Lung (tissue), 11 donors: ENCODE measurements at regions not wholly inside any gene's neighbourhood (a gene's known extent, or its start where the extent isn't known, plus 50 kb on each side); places are given as distances from the start of the nearest gene placed in this dataset.

Source experiments
- ATAC-seq: fragments of 200-7000 bp; cut with Tn5 transposase; one replicate; pipeline ENCODE4 v1.9.1; 2020; ENCODE audit warnings: moderate number of reproducible peaks; ENCODE audit not compliant: insufficient read depth, low FRiP score
- DNase-seq, 3 donors: peaks; one replicate each; pipeline ENCODE4 v3.0.0-alpha.2; 2013 to 2017
- H3K27ac ChIP-seq, 2 donors: one replicate each; pipeline ENCODE4 v1.5.1; 2013; ENCODE audit warnings: mild to moderate bottlenecking in 2 of 2, moderate library complexity in 2 of 2, control low read depth in 1 of 2, inconsistent platforms in 1 of 2, low read depth in 1 of 2, low read length in 1 of 2
- H3K27me3 ChIP-seq, 3 donors: one replicate each; pipeline ENCODE4 v1.5.1; 2013; ENCODE audit warnings: low read length in 2 of 3; ENCODE audit not compliant: control insufficient read depth in 3 of 3, insufficient read depth in 3 of 3
- H3K36me3 ChIP-seq, 4 donors: one replicate each; pipeline ENCODE4 v1.5.1; 2013; ENCODE audit warnings: low read length in 4 of 4, mild to moderate bottlenecking in 1 of 4, moderate library complexity in 1 of 4; ENCODE audit not compliant: control insufficient read depth in 4 of 4, insufficient read depth in 4 of 4
- H3K4me1 ChIP-seq, 5 donors: one replicate each; pipeline ENCODE4 v1.5.1; 2013; ENCODE audit warnings: low read length in 5 of 5, mild to moderate bottlenecking in 2 of 5, moderate library complexity in 1 of 5; ENCODE audit not compliant: control insufficient read depth in 5 of 5, insufficient read depth in 5 of 5
- H3K4me3 ChIP-seq: one replicate; pipeline ENCODE4 v1.5.1; 2013; ENCODE audit warnings: mild to moderate bottlenecking, control low read depth, moderate library complexity
- H3K9ac ChIP-seq, 2 donors: one replicate each; pipeline ENCODE4 v1.5.1; 2013; ENCODE audit warnings: low read length in 2 of 2, control low read depth in 1 of 2; ENCODE audit not compliant: insufficient read depth in 1 of 2
- H3K9me3 ChIP-seq, 4 donors: one replicate each; pipeline ENCODE4 v1.5.1; 2013; ENCODE audit warnings: low read length in 3 of 4, mild to moderate bottlenecking in 1 of 4, moderate library complexity in 1 of 4; ENCODE audit not compliant: control insufficient read depth in 4 of 4, insufficient read depth in 3 of 4
- WGBS, 2 donors: extraction: QIAGEN DNeasy Blood & Tissue Kit; methylation state at CpG; one replicate each; pipeline ENCODE4 v1.1.7; 2013; 5-methylcytosine and 5-hydroxymethylcytosine counted together
- TF ChIP-seq, protein P1 (sequence below): IDR thresholded peaks from 2 replicates; pipeline ENCODE4 v1.5.1; 2012; ENCODE audit warnings: mild to moderate bottlenecking; ENCODE audit errors: control extremely low read depth, extremely low read depth
- donor health status: control.
- donor health status: control.
- donor health status: Bipolar disorder and iron deficiency.
- donor health status: healthy.
- donor health status: DM: yes; HTN: yes; CAD: no.

DNA sequence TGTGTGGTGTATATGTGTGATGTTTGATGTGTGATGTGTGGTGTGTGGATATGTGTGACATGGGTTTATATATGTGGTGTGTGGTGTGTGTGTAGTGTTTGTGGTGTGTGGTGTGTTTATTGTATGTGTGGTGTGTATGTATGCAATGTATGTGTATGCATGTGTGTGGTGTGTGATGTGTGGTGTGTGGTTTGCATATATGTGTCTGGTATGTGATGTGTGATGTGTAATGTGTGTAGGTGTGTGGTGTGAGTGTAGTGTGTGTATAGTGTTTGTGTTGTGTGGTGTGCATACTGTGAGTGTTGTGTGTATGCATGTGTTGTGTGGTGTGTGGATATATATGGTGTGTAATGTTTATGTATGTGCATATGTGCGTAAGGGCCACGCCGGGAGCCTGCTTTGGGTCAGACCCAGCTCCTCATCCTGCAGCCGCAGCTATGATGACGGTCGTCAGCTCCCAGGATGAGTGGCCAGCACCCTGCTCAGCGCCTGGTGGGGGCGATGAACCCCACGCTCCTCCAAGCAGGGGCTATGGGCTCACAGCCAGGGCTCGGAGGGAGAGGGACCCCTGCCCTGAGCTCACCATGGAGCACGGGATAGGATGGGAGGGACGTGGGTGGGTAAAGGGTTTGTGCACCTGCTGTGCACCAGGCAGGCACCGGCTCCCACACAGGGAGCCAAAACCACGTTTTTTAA is 331.3 kb downstream of the EIPR1 start:
- peaks cover 0 to 4% (median under 1%) of the 10 kb centered on the region in 4 donors for H3K9me3 ChIP-seq
- no peak overlapping the region for H3K4me3 ChIP-seq
- no peaks in the 10 kb centered on the region for H3K4me1 ChIP-seq
- H3K9ac ChIP-seq = no peak overlapping the region
- ATAC-seq (no peak), DNase-seq (no peak)
- TF ChIP-seq, protein P1, sequence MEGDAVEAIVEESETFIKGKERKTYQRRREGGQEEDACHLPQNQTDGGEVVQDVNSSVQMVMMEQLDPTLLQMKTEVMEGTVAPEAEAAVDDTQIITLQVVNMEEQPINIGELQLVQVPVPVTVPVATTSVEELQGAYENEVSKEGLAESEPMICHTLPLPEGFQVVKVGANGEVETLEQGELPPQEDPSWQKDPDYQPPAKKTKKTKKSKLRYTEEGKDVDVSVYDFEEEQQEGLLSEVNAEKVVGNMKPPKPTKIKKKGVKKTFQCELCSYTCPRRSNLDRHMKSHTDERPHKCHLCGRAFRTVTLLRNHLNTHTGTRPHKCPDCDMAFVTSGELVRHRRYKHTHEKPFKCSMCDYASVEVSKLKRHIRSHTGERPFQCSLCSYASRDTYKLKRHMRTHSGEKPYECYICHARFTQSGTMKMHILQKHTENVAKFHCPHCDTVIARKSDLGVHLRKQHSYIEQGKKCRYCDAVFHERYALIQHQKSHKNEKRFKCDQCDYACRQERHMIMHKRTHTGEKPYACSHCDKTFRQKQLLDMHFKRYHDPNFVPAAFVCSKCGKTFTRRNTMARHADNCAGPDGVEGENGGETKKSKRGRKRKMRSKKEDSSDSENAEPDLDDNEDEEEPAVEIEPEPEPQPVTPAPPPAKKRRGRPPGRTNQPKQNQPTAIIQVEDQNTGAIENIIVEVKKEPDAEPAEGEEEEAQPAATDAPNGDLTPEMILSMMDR = no peak
- H3K27me3 ChIP-seq = no peaks in the 10 kb centered on the region
- H3K36me3 ChIP-seq = no peaks in the 10 kb centered on the region
- no peak overlapping the region for H3K27ac ChIP-seq
- WGBS, 2 donors = 82 to 90% methylated on average over 14 of the region's 14 CpGs

DNA sequence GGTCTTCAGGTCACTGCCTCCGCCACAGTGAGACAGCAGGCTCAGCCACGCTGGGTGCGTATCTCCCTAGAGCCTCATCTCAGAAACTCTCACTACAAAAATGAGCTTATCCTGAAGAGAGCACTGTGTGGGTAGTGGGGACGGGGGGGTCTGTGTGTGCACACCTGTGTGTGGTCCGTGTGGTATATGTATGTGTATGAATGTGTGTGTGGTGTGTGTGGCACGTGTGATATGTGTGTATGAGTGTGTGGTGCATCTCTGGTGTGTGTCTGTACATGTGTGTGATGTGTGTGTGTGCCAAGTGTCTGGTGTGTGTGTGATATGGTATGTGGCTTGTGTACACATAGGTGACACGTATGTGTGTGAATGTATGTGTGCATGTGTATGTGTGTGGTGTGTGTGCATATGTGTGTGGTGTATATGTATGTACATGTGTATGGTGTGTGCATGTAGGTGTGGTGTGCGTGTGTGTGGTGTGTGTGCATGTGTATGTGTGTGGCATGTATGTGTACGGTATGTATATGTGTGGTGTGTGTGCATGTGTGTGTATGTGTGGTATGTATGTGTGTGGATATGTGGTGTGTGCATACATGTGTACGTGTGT is 332.2 kb downstream of the EIPR1 start:
- ATAC-seq = no peak
- H3K9me3 ChIP-seq = peaks cover 0 to 4% (median under 1%) of the 10 kb centered on the region in 4 donors
- no peaks in the 10 kb centered on the region for H3K4me1 ChIP-seq
- DNase-seq = no peak
- TF ChIP-seq, protein P1 = no peak
- 94% methylated on average over 10 of the region's 10 CpGs for WGBS, 2 donors
- no peaks in the 10 kb centered on the region for H3K36me3 ChIP-seq
- H3K27ac ChIP-seq = no peak overlapping the region
- no peak overlapping the region for H3K9ac ChIP-seq
- no peak overlapping the region for H3K4me3 ChIP-seq
- H3K27me3 ChIP-seq = no peaks in the 10 kb centered on the region

DNA sequence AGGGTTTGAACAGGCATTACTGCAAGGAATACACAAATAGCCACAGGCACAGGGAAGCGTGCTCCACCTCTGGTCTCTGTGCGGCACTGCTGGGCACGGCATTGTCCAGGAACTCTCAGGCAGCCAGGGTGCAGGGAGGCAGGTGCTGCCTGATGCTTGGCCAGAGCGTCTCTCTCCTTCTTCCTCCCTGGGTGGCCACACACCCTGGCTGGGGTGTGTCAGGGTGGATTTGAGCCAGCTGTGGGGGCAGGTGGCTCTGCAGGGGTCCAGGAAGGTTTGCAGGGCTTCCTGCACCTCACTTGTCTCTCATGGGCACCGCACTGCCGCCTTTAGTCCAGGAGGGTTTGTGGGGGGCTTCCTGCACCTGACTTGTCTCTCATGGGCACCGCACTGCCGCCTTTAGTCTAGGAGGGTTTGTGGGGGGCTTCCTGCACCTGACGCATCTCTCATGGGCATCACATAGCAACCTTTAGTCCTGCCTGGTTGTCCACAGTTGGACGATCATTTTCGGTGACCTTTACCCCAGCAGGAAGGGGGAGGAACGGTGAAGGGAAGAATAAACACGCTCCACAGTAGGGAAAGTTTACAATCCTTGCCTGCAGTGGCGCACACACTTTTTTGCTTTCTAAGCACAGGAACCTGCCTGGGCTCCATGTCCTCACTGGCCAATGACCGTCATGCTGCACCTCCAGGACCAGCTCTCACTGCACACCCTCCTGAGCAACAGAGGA is 332.9 kb downstream of the EIPR1 start:
- ATAC-seq (no peak), DNase-seq (no peak)
- Histone ChIP-seq H3K4me3 (no peak overlapping the region), H3K27me3 (no peaks in the 10 kb centered on the region), H3K27ac (no peak overlapping the region), H3K4me1 (no peaks in the 10 kb centered on the region), H3K9me3 (peaks cover 0 to 4% (median under 1%) of the 10 kb centered on the region in 4 donors), H3K9ac (no peak overlapping the region), H3K36me3 (no peaks in the 10 kb centered on the region)
- WGBS, 2 donors = 82 to 86% methylated on average over 15 of the region's 15 CpGs
- TF ChIP-seq, protein P1 = no peak
